NCI-H345 treated with DMSO at 0.1 percent for 48 hours (cell line): ENCODE measurements at regions not wholly inside any gene's neighbourhood (a gene's known extent, or its start where the extent isn't known, plus 50 kb on each side); places are given as distances from the start of the nearest gene placed in this dataset.

Experiments used
- DNase-seq: peaks from one replicate; lab custom pipeline; 2025; ENCODE audit not compliant: unreplicated experiment; lab: John Stamatoyannopoulos, UW

- DNase-seq, result no peak
Observed at GRCh38 chr15:97733373-97733772, 227.1 kb upstream of the ARRDC4 start.

DNA sequence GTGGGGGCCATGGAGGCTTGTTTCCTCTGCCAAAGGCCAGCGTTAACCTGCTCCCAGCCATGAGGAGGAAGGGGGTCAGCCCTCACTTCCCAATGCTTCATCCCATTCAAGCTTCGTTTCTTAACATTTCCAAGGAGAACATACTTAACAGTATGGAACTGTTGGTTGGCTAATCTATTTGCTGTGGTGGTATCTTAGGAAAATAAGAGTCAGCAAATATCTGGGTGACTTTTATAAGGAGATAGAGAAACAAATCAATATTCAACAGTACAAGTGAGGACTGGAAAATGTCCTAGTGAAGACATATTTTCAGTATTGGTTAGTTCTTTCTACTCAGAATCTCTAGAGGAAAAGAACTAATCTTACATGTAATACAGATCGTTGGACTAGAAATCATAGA, 223.8 kb upstream of the ARRDC4 start:
- no peak for DNase-seq

DNA sequence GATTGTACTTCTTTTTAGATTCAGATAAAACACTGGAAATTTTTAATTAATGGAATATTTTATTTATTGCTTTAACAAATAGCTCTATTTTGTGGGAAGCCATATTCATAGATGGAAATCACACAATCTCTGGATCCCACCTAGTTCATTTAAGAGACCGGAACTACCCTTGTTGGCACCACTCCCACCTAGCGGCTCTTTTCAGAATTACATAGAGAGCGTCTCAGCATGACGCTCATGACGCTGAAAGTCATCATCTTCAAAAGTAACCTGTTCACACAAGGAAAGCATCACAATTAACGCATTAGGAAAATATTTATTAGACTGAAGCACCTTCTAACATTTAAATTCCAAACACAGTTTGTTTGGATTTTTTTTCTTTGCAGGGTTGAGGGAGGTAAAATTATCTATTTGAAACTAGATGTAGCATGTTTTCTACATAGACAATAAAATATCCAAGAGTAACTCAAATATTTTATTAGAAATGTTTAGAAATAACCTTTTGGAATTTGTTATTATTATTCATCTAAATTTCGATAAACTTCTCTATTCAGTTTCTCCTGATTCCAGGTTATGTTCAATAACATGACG, 214.9 kb upstream of the ARRDC4 start:
- DNase-seq, result no peak

- DNase-seq, result no peak
Observed at GRCh38 chr15:97747342-97747741, 213.2 kb upstream of the ARRDC4 start.

GRCh38 chr15:97748576-97748975, 211.9 kb upstream of the ARRDC4 start:
- DNase-seq, result no peak

GRCh38 chr15:97750060-97750459, 210.4 kb upstream of the ARRDC4 start:
- DNase-seq, result no peak

- no peak for DNase-seq
Observed at GRCh38 chr15:97755726-97756125, 204.8 kb upstream of the ARRDC4 start.

DNA sequence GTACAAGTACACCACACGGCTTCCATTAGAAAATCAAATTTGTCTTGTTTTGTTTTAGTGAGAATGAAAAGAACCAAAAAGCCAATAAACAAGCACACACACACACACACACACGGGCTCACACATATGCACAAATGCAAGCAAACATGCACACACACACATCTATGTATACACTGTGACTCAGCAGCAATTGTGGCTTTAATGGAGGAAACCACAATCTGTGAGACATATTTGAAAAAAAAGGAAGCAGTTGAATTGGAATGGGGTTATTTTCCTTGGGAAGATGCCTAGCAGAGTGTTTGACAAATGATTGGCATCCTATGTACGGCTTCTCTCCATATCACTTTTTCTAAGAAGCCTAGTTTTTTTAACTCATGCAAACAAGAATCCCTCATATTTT, 201.1 kb upstream of the ARRDC4 start:
- no peak for DNase-seq

GRCh38 chr15:97761110-97761509, 199.4 kb upstream of the ARRDC4 start:
- DNase-seq, result no peak

GRCh38 chr15:97783240-97783639, 177.3 kb upstream of the ARRDC4 start:
- DNase-seq, result no peak

- DNase-seq, result no peak
Observed at GRCh38 chr15:97786741-97787140, 173.8 kb upstream of the ARRDC4 start.

DNA sequence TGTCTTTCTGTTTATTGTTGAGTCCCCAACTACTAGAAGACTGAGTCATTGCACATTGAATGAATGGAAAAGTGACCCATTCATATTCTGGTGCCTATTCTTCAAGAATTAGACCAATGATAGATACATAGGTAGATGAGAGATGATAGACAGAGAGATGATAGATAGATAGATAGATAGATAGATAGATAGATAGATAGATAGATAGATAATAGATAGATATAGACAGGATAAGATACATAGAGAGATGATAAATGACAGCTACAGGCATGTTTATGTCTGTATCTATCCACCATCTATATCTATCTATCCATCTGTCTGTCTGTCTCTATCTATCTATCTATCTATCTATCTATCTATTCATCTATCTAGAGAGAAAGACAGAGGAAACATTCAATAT, 170.3 kb upstream of the ARRDC4 start:
- DNase-seq, result no peak

- DNase-seq, result no peak
Observed at GRCh38 chr15:97791824-97792792, 168.4 kb upstream of the ARRDC4 start.

DNA sequence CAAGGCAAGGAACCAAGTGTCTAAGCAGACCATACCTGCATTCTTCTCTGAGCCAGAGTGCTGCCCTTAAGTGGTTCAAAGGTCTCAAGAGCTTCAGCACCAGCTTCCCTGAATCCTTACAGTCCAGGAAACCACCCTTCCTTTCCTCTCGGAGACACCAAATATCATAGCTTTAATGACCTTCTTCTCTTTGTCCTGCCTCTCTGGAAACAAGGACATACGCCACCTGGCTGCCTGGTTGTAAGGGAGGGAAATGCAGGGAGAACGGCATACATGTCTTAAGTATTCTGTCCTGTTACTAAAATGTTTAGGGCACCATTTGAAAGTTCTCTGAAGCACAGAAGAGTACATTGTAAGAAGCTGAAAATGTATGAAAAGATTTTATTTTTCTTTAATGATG, 155.6 kb upstream of the ARRDC4 start:
- no peak for DNase-seq

GRCh38 chr15:97806766-97807165, 153.7 kb upstream of the ARRDC4 start:
- DNase-seq, result no peak

GRCh38 chr15:97815835-97816234, 144.7 kb upstream of the ARRDC4 start:
- DNase-seq, result no peak

DNA sequence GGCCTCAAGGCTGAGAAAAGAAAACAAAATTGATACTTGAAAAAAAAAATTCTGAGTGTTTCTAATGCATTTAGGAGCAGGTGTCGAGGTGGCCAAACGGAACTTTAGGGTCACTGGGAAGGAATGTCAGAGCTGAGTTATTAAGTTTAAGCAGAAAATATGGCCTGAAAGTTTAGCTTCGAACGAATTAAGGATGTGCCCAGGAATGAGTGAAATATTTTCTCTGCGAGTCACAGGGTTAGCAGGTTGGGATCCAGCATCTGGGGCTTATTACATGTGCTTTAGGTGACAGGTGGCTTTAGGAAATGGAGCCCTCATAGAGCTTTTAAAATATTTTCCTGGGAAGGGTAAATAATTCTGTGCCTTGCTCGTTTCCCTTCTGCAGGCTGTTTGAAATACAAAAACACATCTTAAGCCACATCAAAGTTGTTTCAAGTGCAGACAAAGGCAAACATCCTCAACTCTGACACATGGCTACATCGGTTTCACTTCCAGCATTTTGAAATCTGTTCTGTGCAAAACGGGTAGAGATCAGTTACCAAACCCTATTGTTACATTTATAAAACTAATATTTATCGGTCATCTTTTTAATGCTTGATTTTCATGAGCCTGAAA, 143.1 kb upstream of the ARRDC4 start:
- DNase-seq, result no peak

DNA sequence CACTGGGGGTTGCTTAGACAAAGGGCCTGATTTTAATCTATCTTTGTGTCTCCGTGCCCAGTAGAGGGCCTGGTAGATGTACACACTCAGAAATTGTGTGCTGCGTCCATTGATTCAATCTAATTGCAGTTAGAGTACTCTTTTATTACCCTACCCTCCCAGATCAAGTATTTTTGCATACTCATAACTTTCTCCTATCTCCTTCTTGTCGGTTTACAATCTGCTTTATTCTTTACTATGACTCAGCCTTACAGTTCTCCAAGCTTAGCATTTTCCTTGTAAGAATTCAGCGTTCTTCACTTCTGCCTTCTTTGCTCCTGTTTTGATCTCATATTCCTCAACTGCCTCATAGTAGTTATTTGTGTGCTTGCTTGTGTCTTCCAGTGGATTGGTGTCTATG, 124.5 kb upstream of the ARRDC4 start:
- DNase-seq, result no peak

- no peak for DNase-seq
Observed at GRCh38 chr15:97837896-97838295, 122.6 kb upstream of the ARRDC4 start.

GRCh38 chr15:97838606-97839210, 121.8 kb upstream of the ARRDC4 start:
- no peak for DNase-seq

GRCh38 chr15:97840501-97840900, 120.0 kb upstream of the ARRDC4 start:
- no peak for DNase-seq

GRCh38 chr15:97841558-97841957, 118.9 kb upstream of the ARRDC4 start:
- no peak for DNase-seq
